ENCODE measurements at regions not wholly inside any gene's neighbourhood (a gene's known extent, or its start where the extent isn't known, plus 50 kb on each side); places are given as distances from the start of the nearest gene placed in this dataset.

GRCh38 chr15:98257290-98257689 lies 296.8 kb downstream of the ARRDC4 start:
- TF ChIP-seq CTCF (IDR thresholded peaks at IDR 0.05) (no peak), POLR2A (IDR thresholded peaks at IDR 0.05) (no peak)
